ENCODE measurements at regions not wholly inside any gene's neighbourhood (a gene's known extent, or its start where the extent isn't known, plus 50 kb on each side); places are given as distances from the start of the nearest gene placed in this dataset.

GRCh38 chr6:6533176-6533575 lies 55.3 kb upstream of the LY86 start:
- no peak for DNase-seq

- no peak for DNase-seq
These were observed 54.1 kb upstream of the LY86 start for GRCh38 chr6:6534399-6534798.

- no peak for DNase-seq
These were observed 50.8 kb upstream of the LY86 start for GRCh38 chr6:6537488-6538260.

- no peak for DNase-seq
These were observed 50.3 kb upstream of the LY86 start for GRCh38 chr6:6538261-6538660.

Measured in right hindlimb (tissue), 1 donor.